ENCODE measurements at regions not wholly inside any gene's neighbourhood (a gene's known extent, or its start where the extent isn't known, plus 50 kb on each side); places are given as distances from the start of the nearest gene placed in this dataset.

- TF ChIP-seq POLR2AphosphoS5 (IDR thresholded peaks at IDR 0.05; ENCODE audit: borderline replicate concordance, low read depth, low read length) (no peak), FOXP2 (optimal IDR thresholded peaks at IDR 0.05; ENCODE audit: control extremely low read depth, extremely low read length, insufficient read depth) (no peak)
Observed at GRCh38 chr22:22322792-22323191, 78.2 kb downstream of the VPREB1 start.

Measured in SK-N-MC (cell line).